Activated naive CD4-positive, alpha-beta T cell treated with anti-CD3 and anti-CD28 coated beads, Interleukin-2, amount 50 U/mL, for 72 hours (primary cell): ENCODE measurements at regions not wholly inside any gene's neighbourhood (a gene's known extent, or its start where the extent isn't known, plus 50 kb on each side); places are given as distances from the start of the nearest gene placed in this dataset.

Experiments used
- ATAC-seq, 2 donors: fragments of 150-1000 bp; cut with Tn5 transposase; 2 replicates each; pipeline ENCODE4 v1.10.0; 2021; ENCODE audit warnings: mild to moderate bottlenecking in 2 of 2, moderate library complexity in 2 of 2
- DNase-seq, 2 donors: peaks; one replicate each; pipeline ENCODE4 v3.0.0; 2021 to 2022; ENCODE audit warnings: low spot score in 2 of 2
- H3K27ac Mint-ChIP-seq, 2 donors: one replicate each; pipeline ENCODE4 v1.8.0; 2022; ENCODE audit warnings: mild to moderate bottlenecking in 2 of 2, mixed read lengths in 2 of 2
- H3K36me3 Mint-ChIP-seq, 2 donors: one replicate each; pipeline ENCODE4 v1.8.0; 2022; ENCODE audit warnings: mixed read lengths in 2 of 2
- H3K9me3 Mint-ChIP-seq, 2 donors: one replicate each; pipeline ENCODE4 v1.8.0; 2022; ENCODE audit warnings: mixed read lengths in 2 of 2

GRCh38 chr18:77187189-77187588 is 54.6 kb upstream of the MBP start:
- DNase-seq (no peak), ATAC-seq (no peak)
- Mint-ChIP-seq H3K9me3 (peaks cover 5 to 12% of the 10 kb centered on the region in 2 donors), H3K36me3 (peaks cover 7 to 13% of the 10 kb centered on the region in 2 donors), H3K27ac (no peak overlapping the region)

- ATAC-seq: no peak
Measured at GRCh38 chr18:77191071-77191751, 58.4 kb upstream of the GALR1 start.

GRCh38 chr18:77197073-77197472 is 52.6 kb upstream of the GALR1 start:
- H3K9me3 Mint-ChIP-seq: peaks cover 0 to 4% of the 10 kb centered on the region in 2 donors
- DNase-seq: no peak
- no peaks in the 10 kb centered on the region for H3K36me3 Mint-ChIP-seq
- ATAC-seq: no peak
- H3K27ac Mint-ChIP-seq: no peak overlapping the region

More at GRCh38 chr18:77191071-77191751, 58.4 kb upstream of the GALR1 start:
- peaks cover 0 to 5% of the 10 kb centered on the region in 2 donors for H3K9me3 Mint-ChIP-seq
- no peak for DNase-seq
- no peak overlapping the region for H3K27ac Mint-ChIP-seq
- H3K36me3 Mint-ChIP-seq: no peaks in the 10 kb centered on the region

GRCh38 chr18:77198663-77199062 is 51.0 kb upstream of the GALR1 start:
- peaks cover 0 to 4% of the 10 kb centered on the region in 2 donors for H3K9me3 Mint-ChIP-seq
- no peak for DNase-seq
- no peaks in the 10 kb centered on the region for H3K36me3 Mint-ChIP-seq
- no peak overlapping the region for H3K27ac Mint-ChIP-seq
- no peak for ATAC-seq

- peaks cover 0 to 4% of the 10 kb centered on the region in 2 donors for H3K9me3 Mint-ChIP-seq
- ATAC-seq: peak in 1 of 2 donors; percentile 84
- no peak for DNase-seq
- H3K27ac Mint-ChIP-seq: peak overlapping the region in 1 of 2 donors; percentile 63
- H3K36me3 Mint-ChIP-seq: no peaks in the 10 kb centered on the region
Measured at GRCh38 chr18:77199707-77200106, 49.9 kb upstream of the GALR1 start.
